KMS-11 (cell line): ENCODE measurements at regions not wholly inside any gene's neighbourhood (a gene's known extent, or its start where the extent isn't known, plus 50 kb on each side); places are given as distances from the start of the nearest gene placed in this dataset.

Experiments used
- H2AFZ ChIP-seq: fragments of 200-600 bp; sonication (generic); 2 replicates; pipeline ENCODE4 v1.6.1; 2016; ENCODE audit warnings: antibody characterized with exemption, mixed run types, low read depth
- H3K27ac ChIP-seq: fragments of 200-600 bp; sonication (generic); 2 replicates; pipeline ENCODE4 v1.6.1; 2016; ENCODE audit warnings: mild to moderate bottlenecking, mixed run types
- H3K27me3 ChIP-seq: fragments of 200-600 bp; sonication (generic); 2 replicates; pipeline ENCODE4 v1.6.1; 2017; ENCODE audit warnings: mild to moderate bottlenecking, low read depth, mixed run types, moderate library complexity; ENCODE audit not compliant: insufficient read depth
- H3K36me3 ChIP-seq: fragments of 200-600 bp; sonication (generic); 2 replicates; pipeline ENCODE4 v1.6.1; 2017; ENCODE audit warnings: mild to moderate bottlenecking, mixed run types; ENCODE audit not compliant: insufficient read depth
- H3K4me1 ChIP-seq: fragments of 200-600 bp; sonication (generic); 2 replicates; pipeline ENCODE4 v1.6.1; 2016; ENCODE audit warnings: mild to moderate bottlenecking, low read depth, mixed run types; ENCODE audit not compliant: poor library complexity, severe bottlenecking
- H3K4me2 ChIP-seq: fragments of 200-600 bp; sonication (generic); 2 replicates; pipeline ENCODE4 v1.7.0; 2016; ENCODE audit warnings: mild to moderate bottlenecking, mixed run types
- H3K4me3 ChIP-seq: fragments of 200-600 bp; sonication (generic); IDR thresholded peaks from 2 replicates; pipeline ENCODE4 v1.6.1; 2017; ENCODE audit warnings: low read depth, low read length, mixed read lengths; ENCODE audit not compliant: insufficient read depth
- H3K79me2 ChIP-seq: fragments of 200-600 bp; sonication (generic); 2 replicates; pipeline ENCODE4 v1.6.1; 2016; ENCODE audit warnings: low read depth, mixed run types; ENCODE audit not compliant: insufficient read depth
- H3K9ac ChIP-seq: fragments of 200-600 bp; sonication (generic); 2 replicates; pipeline ENCODE4 v1.6.1; 2016; ENCODE audit warnings: mild to moderate bottlenecking, mixed run types
- H4K20me1 ChIP-seq: fragments of 200-600 bp; sonication (generic); 2 replicates; pipeline ENCODE4 v1.6.1; 2016; ENCODE audit warnings: mild to moderate bottlenecking, mixed run types; ENCODE audit not compliant: insufficient read depth
- TF ChIP-seq, protein P1 (sequence below): fragments of 200-600 bp; sonication (generic); conservative IDR thresholded peaks from 2 replicates; pipeline ENCODE4 v1.6.1; 2017; ENCODE audit warnings: low read depth, mild to moderate bottlenecking, antibody characterized with exemption, low read length, moderate library complexity, mixed read lengths

- no peak overlapping the region for H2AFZ ChIP-seq
- TF ChIP-seq, protein P1, sequence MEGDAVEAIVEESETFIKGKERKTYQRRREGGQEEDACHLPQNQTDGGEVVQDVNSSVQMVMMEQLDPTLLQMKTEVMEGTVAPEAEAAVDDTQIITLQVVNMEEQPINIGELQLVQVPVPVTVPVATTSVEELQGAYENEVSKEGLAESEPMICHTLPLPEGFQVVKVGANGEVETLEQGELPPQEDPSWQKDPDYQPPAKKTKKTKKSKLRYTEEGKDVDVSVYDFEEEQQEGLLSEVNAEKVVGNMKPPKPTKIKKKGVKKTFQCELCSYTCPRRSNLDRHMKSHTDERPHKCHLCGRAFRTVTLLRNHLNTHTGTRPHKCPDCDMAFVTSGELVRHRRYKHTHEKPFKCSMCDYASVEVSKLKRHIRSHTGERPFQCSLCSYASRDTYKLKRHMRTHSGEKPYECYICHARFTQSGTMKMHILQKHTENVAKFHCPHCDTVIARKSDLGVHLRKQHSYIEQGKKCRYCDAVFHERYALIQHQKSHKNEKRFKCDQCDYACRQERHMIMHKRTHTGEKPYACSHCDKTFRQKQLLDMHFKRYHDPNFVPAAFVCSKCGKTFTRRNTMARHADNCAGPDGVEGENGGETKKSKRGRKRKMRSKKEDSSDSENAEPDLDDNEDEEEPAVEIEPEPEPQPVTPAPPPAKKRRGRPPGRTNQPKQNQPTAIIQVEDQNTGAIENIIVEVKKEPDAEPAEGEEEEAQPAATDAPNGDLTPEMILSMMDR = no peak
Measured at GRCh38 chr1:5798151-5798730, 194.0 kb downstream of the NPHP4 start.

DNA sequence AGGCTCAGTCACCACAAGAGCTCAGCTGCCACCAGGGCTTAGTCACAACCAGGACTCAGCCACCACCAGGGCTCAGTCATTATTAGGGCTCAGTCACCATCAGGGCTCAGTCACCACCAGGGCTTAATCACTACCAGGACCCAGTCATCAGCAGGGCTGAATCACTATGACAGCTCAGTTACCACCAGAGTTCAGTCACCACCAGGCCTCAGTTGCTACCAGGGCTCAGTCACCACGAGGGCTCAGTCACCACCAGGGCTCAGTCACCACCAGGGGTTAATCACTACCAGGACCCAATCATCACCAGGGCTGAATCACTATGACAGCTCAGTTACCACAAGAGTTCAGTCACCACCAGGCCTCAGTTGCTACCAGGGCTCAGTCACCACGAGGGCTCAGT is 196.2 kb downstream of the NPHP4 start:
- H3K79me2 ChIP-seq = no peaks in the 10 kb centered on the region
- H3K9ac ChIP-seq = no peak overlapping the region
- H3K4me1 ChIP-seq = no peaks in the 10 kb centered on the region
- peaks cover 30% of the 10 kb centered on the region; the same call in 1 of the 2 replicates for H3K27me3 ChIP-seq
- TF ChIP-seq, protein P1 = no peak
- H3K4me2 ChIP-seq = no peak overlapping the region
- H3K4me3 ChIP-seq = no peak overlapping the region
- no peaks in the 10 kb centered on the region for H4K20me1 ChIP-seq
- no peak overlapping the region for H3K27ac ChIP-seq
- no peak overlapping the region for H2AFZ ChIP-seq
- H3K36me3 ChIP-seq = no peaks in the 10 kb centered on the region

More at GRCh38 chr1:5798151-5798730, 194.0 kb downstream of the NPHP4 start:
- H3K9ac ChIP-seq = no peak overlapping the region
- no peak overlapping the region for H3K27ac ChIP-seq
- no peak overlapping the region for H3K4me3 ChIP-seq
- H3K27me3 ChIP-seq = peaks cover 29% of the 10 kb centered on the region; the same call in 1 of the 2 replicates
- H3K4me2 ChIP-seq = no peak overlapping the region
- no peaks in the 10 kb centered on the region for H3K4me1 ChIP-seq
- no peaks in the 10 kb centered on the region for H4K20me1 ChIP-seq
- no peaks in the 10 kb centered on the region for H3K36me3 ChIP-seq
- no peaks in the 10 kb centered on the region for H3K79me2 ChIP-seq

- TF ChIP-seq, protein P1 = no peak
- Histone ChIP-seq H2AFZ (no peak overlapping the region), H3K4me3 (no peak overlapping the region), H3K27ac (no peak overlapping the region), H3K27me3 (peaks cover 30% of the 10 kb centered on the region; the same call in 1 of the 2 replicates), H4K20me1 (no peaks in the 10 kb centered on the region), H3K36me3 (no peaks in the 10 kb centered on the region), H3K79me2 (no peaks in the 10 kb centered on the region), H3K4me1 (no peaks in the 10 kb centered on the region), H3K4me2 (no peak overlapping the region), H3K9ac (no peak overlapping the region)
Measured at GRCh38 chr1:5794279-5794678, 197.9 kb downstream of the NPHP4 start.

DNA sequence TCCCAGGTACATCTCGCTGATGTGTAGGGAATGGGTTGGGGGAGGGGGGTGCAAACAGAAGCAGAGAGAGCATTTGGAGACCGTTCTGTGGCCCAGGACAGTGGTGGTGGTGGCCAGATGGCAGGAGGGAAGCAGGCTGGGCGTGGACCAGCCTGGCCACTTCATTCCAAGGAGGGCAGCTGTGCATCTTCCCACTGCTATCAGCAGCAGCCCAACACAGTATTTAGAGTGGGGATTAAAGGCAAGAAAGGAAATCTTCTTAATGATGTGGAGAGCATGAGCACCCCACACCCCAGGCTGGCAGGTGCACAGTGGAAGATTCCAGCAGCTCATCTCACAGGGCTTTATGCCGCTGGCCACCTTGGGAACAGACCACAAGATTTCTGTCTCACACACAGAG is 198.7 kb downstream of the NPHP4 start:
- Histone ChIP-seq H3K4me3 (no peak overlapping the region), H3K27me3 (peaks cover 28% of the 10 kb centered on the region; the same call in 1 of the 2 replicates), H3K4me2 (no peak overlapping the region), H3K36me3 (no peaks in the 10 kb centered on the region), H4K20me1 (no peaks in the 10 kb centered on the region), H3K27ac (no peak overlapping the region), H3K9ac (no peak overlapping the region), H2AFZ (no peak overlapping the region), H3K79me2 (no peaks in the 10 kb centered on the region), H3K4me1 (no peaks in the 10 kb centered on the region)
- TF ChIP-seq, protein P1 = no peak
